ENCODE measurements at regions not wholly inside any gene's neighbourhood (a gene's known extent, or its start where the extent isn't known, plus 50 kb on each side); places are given as distances from the start of the nearest gene placed in this dataset.

DNA sequence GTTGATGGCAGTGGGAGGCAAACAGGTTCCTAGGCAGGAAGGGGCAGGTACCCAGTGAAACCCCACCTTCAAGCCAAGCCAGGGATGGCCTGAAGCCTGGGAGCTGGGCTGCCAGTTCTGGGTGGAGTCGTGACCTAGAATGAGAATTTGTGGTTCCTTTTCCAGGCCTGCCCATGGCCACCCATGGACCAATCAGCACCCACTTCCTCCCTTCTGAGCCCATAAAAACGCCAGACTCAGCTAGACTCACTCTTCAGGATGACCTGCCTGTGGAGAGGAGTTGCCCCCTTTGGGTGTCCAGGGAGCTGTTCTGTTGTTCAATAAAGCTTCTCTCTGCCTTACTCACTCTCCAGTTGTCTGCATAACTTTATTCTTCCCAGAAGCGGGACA is 144.0 kb upstream of the MRPS30 start:
- TF ChIP-seq, protein P1, sequence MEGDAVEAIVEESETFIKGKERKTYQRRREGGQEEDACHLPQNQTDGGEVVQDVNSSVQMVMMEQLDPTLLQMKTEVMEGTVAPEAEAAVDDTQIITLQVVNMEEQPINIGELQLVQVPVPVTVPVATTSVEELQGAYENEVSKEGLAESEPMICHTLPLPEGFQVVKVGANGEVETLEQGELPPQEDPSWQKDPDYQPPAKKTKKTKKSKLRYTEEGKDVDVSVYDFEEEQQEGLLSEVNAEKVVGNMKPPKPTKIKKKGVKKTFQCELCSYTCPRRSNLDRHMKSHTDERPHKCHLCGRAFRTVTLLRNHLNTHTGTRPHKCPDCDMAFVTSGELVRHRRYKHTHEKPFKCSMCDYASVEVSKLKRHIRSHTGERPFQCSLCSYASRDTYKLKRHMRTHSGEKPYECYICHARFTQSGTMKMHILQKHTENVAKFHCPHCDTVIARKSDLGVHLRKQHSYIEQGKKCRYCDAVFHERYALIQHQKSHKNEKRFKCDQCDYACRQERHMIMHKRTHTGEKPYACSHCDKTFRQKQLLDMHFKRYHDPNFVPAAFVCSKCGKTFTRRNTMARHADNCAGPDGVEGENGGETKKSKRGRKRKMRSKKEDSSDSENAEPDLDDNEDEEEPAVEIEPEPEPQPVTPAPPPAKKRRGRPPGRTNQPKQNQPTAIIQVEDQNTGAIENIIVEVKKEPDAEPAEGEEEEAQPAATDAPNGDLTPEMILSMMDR (IDR thresholded peaks at IDR 0.05): no peak
- TF ChIP-seq POLR2A (IDR thresholded peaks at IDR 0.05) (no peak), EP300 (IDR thresholded peaks at IDR 0.05) (no peak)

Data from tibial nerve (tissue), 4 donors.